ENCODE measurements at regions not wholly inside any gene's neighbourhood (a gene's known extent, or its start where the extent isn't known, plus 50 kb on each side); places are given as distances from the start of the nearest gene placed in this dataset.

- POLR2A ChIA-PET = no interaction called here
These were observed 435.1 kb upstream of the CDH9 start for GRCh38 chr5:27473307-27474046.

DNA sequence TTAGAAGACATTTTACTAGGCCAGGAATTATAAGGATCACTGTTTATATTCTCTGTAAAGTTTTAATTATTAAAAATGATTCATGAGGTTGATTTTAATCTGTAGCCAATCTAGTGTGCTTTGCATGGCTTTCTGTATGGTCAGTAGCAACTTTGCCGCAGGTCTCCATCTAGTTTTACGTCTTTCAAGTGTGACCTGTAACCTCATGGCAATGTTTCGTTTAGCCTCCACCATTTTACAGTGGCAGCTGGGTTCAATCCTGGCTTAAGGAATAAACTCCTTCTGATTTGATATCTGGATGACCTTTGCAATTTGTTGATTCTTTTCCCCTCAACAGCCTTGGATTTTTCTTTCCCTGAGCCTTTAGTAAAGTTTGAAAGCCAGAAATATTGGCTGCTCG lies 434.5 kb upstream of the CDH9 start:
- ChIA-PET CTCF (no interaction called here), POLR2A (no interaction called here)
- DNase-seq (ENCODE audit: extremely low spot score) = no peak
- no peak for TF ChIP-seq CTCF (IDR thresholded peaks at IDR 0.05; ENCODE audit: control extremely low read depth, extremely low read depth, low read depth, missing control alignments)

More at GRCh38 chr5:27473307-27474046, 435.1 kb upstream of the CDH9 start:
- no peak for TF ChIP-seq CTCF (IDR thresholded peaks at IDR 0.05; ENCODE audit: control extremely low read depth, extremely low read depth, low read depth, missing control alignments)
- no peak for DNase-seq (ENCODE audit: extremely low spot score)
- CTCF ChIA-PET = no interaction called here

- TF ChIP-seq CTCF (IDR thresholded peaks at IDR 0.05; ENCODE audit: control extremely low read depth, extremely low read depth, low read depth, missing control alignments) = no peak
These were observed 433.8 kb upstream of the CDH9 start for GRCh38 chr5:27472000-27472763.

GRCh38 chr5:27466959-27467358 lies 428.6 kb upstream of the CDH9 start:
- DNase-seq (ENCODE audit: extremely low spot score) = no peak
- CTCF ChIA-PET = no interaction called here
- POLR2A ChIA-PET = no interaction called here
- no peak for TF ChIP-seq CTCF (IDR thresholded peaks at IDR 0.05; ENCODE audit: control extremely low read depth, extremely low read depth, low read depth, missing control alignments)

More at GRCh38 chr5:27472000-27472763, 433.8 kb upstream of the CDH9 start:
- peak; percentile 17 for DNase-seq (ENCODE audit: extremely low spot score)
- CTCF ChIA-PET = no interaction called here
- POLR2A ChIA-PET = no interaction called here

GRCh38 chr5:27465140-27465539 lies 426.8 kb upstream of the CDH9 start:
- ChIA-PET CTCF (interaction anchor here (1.0 kb wide), 1 partner anchor 11 kb away, joined by 5 read pairs; no protein-coding TSS in a partner anchor), POLR2A (no interaction called here)
- no peak for DNase-seq (ENCODE audit: extremely low spot score)
- TF ChIP-seq CTCF (IDR thresholded peaks at IDR 0.05; ENCODE audit: control extremely low read depth, extremely low read depth, low read depth, missing control alignments) = no peak

DNA sequence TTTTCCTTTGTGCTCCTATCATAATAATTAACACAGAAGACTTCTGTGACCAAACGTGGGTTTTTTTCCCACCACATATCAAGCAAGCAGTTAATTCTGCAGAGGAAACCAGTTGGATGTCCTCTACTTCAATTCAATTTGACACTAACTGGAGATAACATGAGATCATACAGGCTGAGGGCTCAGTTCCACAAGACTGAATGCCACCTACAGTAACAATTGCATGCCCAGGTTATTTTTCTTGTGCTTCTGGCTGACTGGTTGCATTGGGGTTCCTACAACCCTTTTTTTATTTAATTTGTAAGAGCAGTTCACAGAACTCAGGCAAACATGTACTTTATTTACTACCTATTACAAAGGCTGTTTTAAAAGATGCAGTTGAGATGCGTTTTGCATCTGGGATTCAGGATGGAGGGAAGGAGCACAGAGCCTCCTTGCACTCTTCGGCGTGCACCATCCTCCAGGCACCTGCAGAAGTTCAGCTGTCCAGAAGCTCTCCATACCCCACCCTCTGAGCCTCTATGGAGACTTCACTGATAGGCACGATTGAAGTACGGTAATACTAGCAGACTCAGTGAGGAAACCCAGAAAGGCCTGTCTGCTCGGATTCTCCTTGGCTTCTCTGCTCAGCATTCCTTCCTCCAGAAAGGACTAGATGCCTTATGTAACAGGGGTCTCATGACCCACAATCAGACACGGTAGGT lies 425.2 kb upstream of the CDH9 start:
- POLR2A ChIA-PET = no interaction called here
- no peak for TF ChIP-seq CTCF (IDR thresholded peaks at IDR 0.05; ENCODE audit: control extremely low read depth, extremely low read depth, low read depth, missing control alignments)
- DNase-seq (ENCODE audit: extremely low spot score) = no peak
- CTCF ChIA-PET = no interaction called here

Measured in GM10248 (cell line).